ENCODE measurements at regions not wholly inside any gene's neighbourhood (a gene's known extent, or its start where the extent isn't known, plus 50 kb on each side); places are given as distances from the start of the nearest gene placed in this dataset.

DNA sequence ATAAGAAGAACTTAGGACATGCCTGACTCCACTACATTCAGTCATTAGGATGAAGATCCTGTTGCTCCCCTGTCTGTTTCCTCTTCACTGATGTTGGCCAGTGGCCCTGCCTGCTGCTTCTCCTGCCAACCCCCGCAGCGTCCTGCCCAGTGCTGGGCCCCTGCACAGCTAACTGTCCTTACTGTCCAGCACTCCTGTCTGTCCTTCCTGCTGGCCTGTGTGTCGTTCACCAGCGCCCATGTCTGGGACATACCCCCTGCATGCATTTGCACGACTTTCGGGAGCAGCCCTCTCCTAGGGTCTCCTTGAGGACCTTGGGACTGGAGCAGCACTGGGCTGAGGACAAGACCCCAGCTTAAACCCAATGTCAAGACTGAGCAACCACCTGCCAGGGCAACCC lies 547.6 kb downstream of the BNC2 start:
- Histone ChIP-seq H3K4ac (ENCODE audit: low read depth in 1 of 2, low read length in 2 of 2) (no peak overlapping the region), H3K4me2 (ENCODE audit: low read length, poor library complexity, severe bottlenecking) (no peak overlapping the region), H2BK12ac (ENCODE audit: low read length in 2 of 2) (no peak overlapping the region), H2BK120ac (ENCODE audit: low read depth, low read length) (no peak overlapping the region), H3K9ac (ENCODE audit: low read length) (no peak overlapping the region), H3K14ac (ENCODE audit: low read length in 2 of 2) (no peak overlapping the region), H3K4me1 (ENCODE audit: control insufficient read depth, insufficient read depth, low read depth, low read length) (peaks cover 2% of the 10 kb centered on the region), H3K9me3 (ENCODE audit: control insufficient read depth, low read length) (no peaks in the 10 kb centered on the region), H3K36me3 (ENCODE audit: control insufficient read depth in 1 of 2, insufficient read depth in 2 of 2, low read depth in 1 of 2, low read length in 2 of 2) (no peaks in the 10 kb centered on the region), H3K18ac (ENCODE audit: low read depth in 1 of 2, low read length in 2 of 2) (no peak overlapping the region), H3K27me3 (ENCODE audit: control insufficient read depth in 1 of 2, insufficient read depth in 1 of 2, low read length in 2 of 2) (no peaks in the 10 kb centered on the region), H2AFZ (ENCODE audit: low read depth, low read length) (no peak overlapping the region), H3K27ac (ENCODE audit: low read length, poor library complexity, severe bottlenecking) (no peak overlapping the region), H3K23ac (ENCODE audit: low read length in 2 of 2) (no peak overlapping the region), H3K4me3 (ENCODE audit: insufficient read depth in 1 of 2, low read depth in 1 of 2, low read length in 2 of 2) (no peak overlapping the region), H4K8ac (ENCODE audit: low read length) (no peak overlapping the region), H2BK15ac (ENCODE audit: low read depth, poor library complexity, severe bottlenecking) (no peak overlapping the region), H3K79me1 (replicated peaks; ENCODE audit: low read length, poor library complexity, severe bottlenecking) (no peaks in the 10 kb centered on the region), H2BK5ac (ENCODE audit: low read depth, low read length, poor library complexity, severe bottlenecking) (no peak overlapping the region), H2AK5ac (ENCODE audit: low read length, severe bottlenecking) (no peak overlapping the region), H4K91ac (ENCODE audit: low read length) (no peak overlapping the region)
- 91% methylated on average over 6 of the region's 6 CpGs for WGBS
- DNase-seq: no peak

GRCh38 chr9:16325966-16326365 lies 544.5 kb downstream of the BNC2 start:
- no peak overlapping the region for H2AFZ ChIP-seq (ENCODE audit: low read depth, low read length)
- no peak overlapping the region for H2BK120ac ChIP-seq (ENCODE audit: low read depth, low read length)
- no peak overlapping the region for H2BK15ac ChIP-seq (ENCODE audit: low read depth, poor library complexity, severe bottlenecking)
- no peak overlapping the region for H2BK12ac ChIP-seq (ENCODE audit: low read length in 2 of 2)
- peaks cover 9% of the 10 kb centered on the region for H3K4me1 ChIP-seq (ENCODE audit: control insufficient read depth, insufficient read depth, low read depth, low read length)
- H3K79me1 ChIP-seq (replicated peaks; ENCODE audit: low read length, poor library complexity, severe bottlenecking): no peaks in the 10 kb centered on the region
- H2BK5ac ChIP-seq (ENCODE audit: low read depth, low read length, poor library complexity, severe bottlenecking): no peak overlapping the region
- H3K9ac ChIP-seq (ENCODE audit: low read length): no peak overlapping the region
- H3K36me3 ChIP-seq (ENCODE audit: control insufficient read depth in 1 of 2, insufficient read depth in 2 of 2, low read depth in 1 of 2, low read length in 2 of 2): no peaks in the 10 kb centered on the region
- no peaks in the 10 kb centered on the region for H3K9me3 ChIP-seq (ENCODE audit: control insufficient read depth, low read length)
- H3K4me2 ChIP-seq (ENCODE audit: low read length, poor library complexity, severe bottlenecking): no peak overlapping the region
- no peak overlapping the region for H3K4me3 ChIP-seq (ENCODE audit: insufficient read depth in 1 of 2, low read depth in 1 of 2, low read length in 2 of 2)
- no peak overlapping the region for H4K91ac ChIP-seq (ENCODE audit: low read length)
- H3K27me3 ChIP-seq (ENCODE audit: control insufficient read depth in 1 of 2, insufficient read depth in 1 of 2, low read length in 2 of 2): no peaks in the 10 kb centered on the region
- H3K18ac ChIP-seq (ENCODE audit: low read depth in 1 of 2, low read length in 2 of 2): no peak overlapping the region
- H3K4ac ChIP-seq (ENCODE audit: low read depth in 1 of 2, low read length in 2 of 2): no peak overlapping the region
- H3K27ac ChIP-seq (ENCODE audit: low read length, poor library complexity, severe bottlenecking): no peak overlapping the region
- WGBS: 97% methylated on average over 6 of the region's 6 CpGs
- H2AK5ac ChIP-seq (ENCODE audit: low read length, severe bottlenecking): no peak overlapping the region
- peak overlapping the region in 1 of 2 experiments; percentile 51 for H3K23ac ChIP-seq (ENCODE audit: low read length in 2 of 2)
- H4K8ac ChIP-seq (ENCODE audit: low read length): no peak overlapping the region
- no peak overlapping the region for H3K14ac ChIP-seq (ENCODE audit: low read length in 2 of 2)
- DNase-seq: no peak

DNA sequence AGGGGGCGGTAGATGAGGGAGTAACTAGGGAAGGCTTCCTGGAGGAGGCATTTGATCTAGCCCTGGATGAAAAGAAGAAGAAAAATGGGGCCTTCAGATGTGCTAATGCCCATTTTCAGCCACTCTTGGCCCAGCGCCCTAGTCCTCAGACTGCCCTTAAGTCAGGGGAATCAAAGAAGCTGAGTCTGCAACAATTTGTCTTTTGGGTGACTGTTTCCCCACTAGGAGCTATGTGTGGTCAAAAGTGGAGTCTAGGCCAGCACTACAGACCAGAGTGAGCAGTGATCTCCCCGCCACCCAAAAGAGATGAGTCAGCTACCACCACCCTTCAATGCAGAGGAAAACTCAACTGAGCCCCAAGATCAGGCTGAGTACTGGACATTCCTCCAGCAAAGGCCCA lies 542.1 kb downstream of the BNC2 start:
- H3K9me3 ChIP-seq (ENCODE audit: control insufficient read depth, low read length): peaks cover 6% of the 10 kb centered on the region
- no peaks in the 10 kb centered on the region for H3K36me3 ChIP-seq (ENCODE audit: control insufficient read depth in 1 of 2, insufficient read depth in 2 of 2, low read depth in 1 of 2, low read length in 2 of 2)
- DNase-seq: no peak
- H3K79me1 ChIP-seq (replicated peaks; ENCODE audit: low read length, poor library complexity, severe bottlenecking): no peaks in the 10 kb centered on the region
- H2AK5ac ChIP-seq (ENCODE audit: low read length, severe bottlenecking): no peak overlapping the region
- no peak overlapping the region for H3K4me3 ChIP-seq (ENCODE audit: insufficient read depth in 1 of 2, low read depth in 1 of 2, low read length in 2 of 2)
- H3K4ac ChIP-seq (ENCODE audit: low read depth in 1 of 2, low read length in 2 of 2): no peak overlapping the region
- no peak overlapping the region for H3K14ac ChIP-seq (ENCODE audit: low read length in 2 of 2)
- no peak overlapping the region for H3K18ac ChIP-seq (ENCODE audit: low read depth in 1 of 2, low read length in 2 of 2)
- no peak overlapping the region for H3K23ac ChIP-seq (ENCODE audit: low read length in 2 of 2)
- no peak overlapping the region for H3K27ac ChIP-seq (ENCODE audit: low read length, poor library complexity, severe bottlenecking)
- H2BK120ac ChIP-seq (ENCODE audit: low read depth, low read length): no peak overlapping the region
- H2BK5ac ChIP-seq (ENCODE audit: low read depth, low read length, poor library complexity, severe bottlenecking): no peak overlapping the region
- H3K9ac ChIP-seq (ENCODE audit: low read length): no peak overlapping the region
- no peak overlapping the region for H3K4me2 ChIP-seq (ENCODE audit: low read length, poor library complexity, severe bottlenecking)
- H4K91ac ChIP-seq (ENCODE audit: low read length): no peak overlapping the region
- H4K8ac ChIP-seq (ENCODE audit: low read length): no peak overlapping the region
- H2BK12ac ChIP-seq (ENCODE audit: low read length in 2 of 2): no peak overlapping the region
- WGBS: 92% methylated on average over 3 of the region's 3 CpGs
- H2BK15ac ChIP-seq (ENCODE audit: low read depth, poor library complexity, severe bottlenecking): no peak overlapping the region
- peaks cover 6% of the 10 kb centered on the region for H3K4me1 ChIP-seq (ENCODE audit: control insufficient read depth, insufficient read depth, low read depth, low read length)
- no peak overlapping the region for H2AFZ ChIP-seq (ENCODE audit: low read depth, low read length)
- no peaks in the 10 kb centered on the region for H3K27me3 ChIP-seq (ENCODE audit: control insufficient read depth in 1 of 2, insufficient read depth in 1 of 2, low read length in 2 of 2)

GRCh38 chr9:16329671-16330113 lies 540.8 kb downstream of the BNC2 start:
- Histone ChIP-seq H3K27ac (ENCODE audit: low read length, poor library complexity, severe bottlenecking) (no peak overlapping the region), H2BK12ac (ENCODE audit: low read length in 2 of 2) (peak overlapping the region in 1 of 2 experiments; percentile 21), H3K4me2 (ENCODE audit: low read length, poor library complexity, severe bottlenecking) (no peak overlapping the region), H3K4me3 (ENCODE audit: insufficient read depth in 1 of 2, low read depth in 1 of 2, low read length in 2 of 2) (no peak overlapping the region), H3K9ac (ENCODE audit: low read length) (no peak overlapping the region), H3K36me3 (ENCODE audit: control insufficient read depth in 1 of 2, insufficient read depth in 2 of 2, low read depth in 1 of 2, low read length in 2 of 2) (no peaks in the 10 kb centered on the region), H3K18ac (ENCODE audit: low read depth in 1 of 2, low read length in 2 of 2) (peak overlapping the region; percentile 3 to 8), H2BK15ac (ENCODE audit: low read depth, poor library complexity, severe bottlenecking) (no peak overlapping the region), H2BK5ac (ENCODE audit: low read depth, low read length, poor library complexity, severe bottlenecking) (no peak overlapping the region), H2BK120ac (ENCODE audit: low read depth, low read length) (no peak overlapping the region), H4K8ac (ENCODE audit: low read length) (no peak overlapping the region), H3K4ac (ENCODE audit: low read depth in 1 of 2, low read length in 2 of 2) (no peak overlapping the region), H3K79me1 (replicated peaks; ENCODE audit: low read length, poor library complexity, severe bottlenecking) (no peaks in the 10 kb centered on the region), H3K23ac (ENCODE audit: low read length in 2 of 2) (no peak overlapping the region), H3K9me3 (ENCODE audit: control insufficient read depth, low read length) (peaks cover 6% of the 10 kb centered on the region), H3K14ac (ENCODE audit: low read length in 2 of 2) (no peak overlapping the region), H2AFZ (ENCODE audit: low read depth, low read length) (no peak overlapping the region), H3K4me1 (ENCODE audit: control insufficient read depth, insufficient read depth, low read depth, low read length) (peaks cover 6% of the 10 kb centered on the region), H4K91ac (ENCODE audit: low read length) (no peak overlapping the region), H2AK5ac (ENCODE audit: low read length, severe bottlenecking) (no peak overlapping the region), H3K27me3 (ENCODE audit: control insufficient read depth in 1 of 2, insufficient read depth in 1 of 2, low read length in 2 of 2) (no peaks in the 10 kb centered on the region)
- WGBS: 76% methylated on average over 9 of the region's 9 CpGs
- DNase-seq: no peak
